IMR-90 (cell line): ENCODE measurements at regions not wholly inside any gene's neighbourhood (a gene's known extent, or its start where the extent isn't known, plus 50 kb on each side); places are given as distances from the start of the nearest gene placed in this dataset.

ENCODE experiments used
- CHD1 ChIP-seq: IDR thresholded peaks from 2 replicates; pipeline ENCODE4 v1.6.1; 2012; ENCODE audit warnings: low read depth, low read length, improper control_type of control experiment
- CTCF ChIP-seq: conservative IDR thresholded peaks from 2 replicates; pipeline ENCODE4 v1.5.1; 2012; ENCODE audit warnings: mild to moderate bottlenecking, low read depth, low read length, improper control_type of control experiment
- MAFK ChIP-seq: IDR thresholded peaks from 2 replicates; pipeline ENCODE4 v1.6.1; 2012; ENCODE audit warnings: low read depth, low read length, improper control_type of control experiment
- NFE2L2 ChIP-seq: fragments of 150-350 bp; IDR thresholded peaks from 2 replicates; pipeline ENCODE4 v1.6.1; 2016; ENCODE audit warnings: low read depth, mild to moderate bottlenecking, low read length
- POLR2A ChIP-seq: IDR thresholded peaks from 2 replicates; pipeline ENCODE4 v1.6.1; 2012; ENCODE audit warnings: mild to moderate bottlenecking, low read depth, low read length
- RAD21 ChIP-seq: IDR thresholded peaks from 2 replicates; pipeline ENCODE4 v1.6.1; 2012; ENCODE audit warnings: low read length, improper control_type of control experiment
- RCOR1 ChIP-seq: IDR thresholded peaks from 2 replicates; pipeline ENCODE4 v1.6.1; 2012; ENCODE audit warnings: mild to moderate bottlenecking, low read length, improper control_type of control experiment; ENCODE audit not compliant: insufficient replicate concordance
- RFX5 ChIP-seq: IDR thresholded peaks from 2 replicates; pipeline ENCODE4 v1.8.0; 2012; ENCODE audit warnings: low read depth, mild to moderate bottlenecking, low read length, moderate library complexity
- SMC3 ChIP-seq: fragments of 150-350 bp; IDR thresholded peaks from 2 replicates; pipeline ENCODE4 v1.6.1; 2016; ENCODE audit warnings: low read depth, mild to moderate bottlenecking, antibody characterized with exemption, low read length, moderate library complexity
- TF ChIP-seq, protein P1 (sequence below): fragments of 150-350 bp; IDR thresholded peaks from 2 replicates; pipeline ENCODE4 v1.6.1; 2017; ENCODE audit warnings: mild to moderate bottlenecking, antibody characterized with exemption, low read length, low read depth

- no peak for TF ChIP-seq RFX5
- TF ChIP-seq POLR2A, result no peak
- no peak for TF ChIP-seq CTCF
- no peak for TF ChIP-seq CHD1
- no peak for TF ChIP-seq MAFK
- TF ChIP-seq, protein P1, sequence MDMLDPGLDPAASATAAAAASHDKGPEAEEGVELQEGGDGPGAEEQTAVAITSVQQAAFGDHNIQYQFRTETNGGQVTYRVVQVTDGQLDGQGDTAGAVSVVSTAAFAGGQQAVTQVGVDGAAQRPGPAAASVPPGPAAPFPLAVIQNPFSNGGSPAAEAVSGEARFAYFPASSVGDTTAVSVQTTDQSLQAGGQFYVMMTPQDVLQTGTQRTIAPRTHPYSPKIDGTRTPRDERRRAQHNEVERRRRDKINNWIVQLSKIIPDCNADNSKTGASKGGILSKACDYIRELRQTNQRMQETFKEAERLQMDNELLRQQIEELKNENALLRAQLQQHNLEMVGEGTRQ, result no peak
- no peak for TF ChIP-seq RAD21
- TF ChIP-seq SMC3, result no peak
- TF ChIP-seq RCOR1, result no peak
- TF ChIP-seq NFE2L2, result no peak
Measured at GRCh38 chr10:28997734-28998133, 291.1 kb upstream of the LYZL1 start.
